ENCODE measurements at regions not wholly inside any gene's neighbourhood (a gene's known extent, or its start where the extent isn't known, plus 50 kb on each side); places are given as distances from the start of the nearest gene placed in this dataset.

GRCh38 chr15:93289941-93290617, 201.1 kb upstream of the RGMA start:
- no peaks in the 10 kb centered on the region for H3K4me1 ChIP-seq (ENCODE audit: control insufficient read depth in 3 of 3, insufficient read depth in 3 of 3, low read length in 3 of 3)

GRCh38 chr15:93288728-93289294, 199.8 kb upstream of the RGMA start:
- no peaks in the 10 kb centered on the region for H3K9me3 ChIP-seq (ENCODE audit: control insufficient read depth in 3 of 3, low read length in 3 of 3)
- H3K27me3 ChIP-seq (ENCODE audit: control insufficient read depth in 3 of 3, insufficient read depth in 3 of 3, low read length in 3 of 3), result no peaks in the 10 kb centered on the region
- no peaks in the 10 kb centered on the region for H3K4me1 ChIP-seq (ENCODE audit: control insufficient read depth in 3 of 3, insufficient read depth in 3 of 3, low read length in 3 of 3)
- H3K36me3 ChIP-seq (ENCODE audit: control insufficient read depth in 3 of 3, insufficient read depth in 3 of 3, low read length in 3 of 3), result no peaks in the 10 kb centered on the region
- H3K9ac ChIP-seq (ENCODE audit: low read depth in 1 of 3, low read length in 3 of 3), result no peak overlapping the region
- H3K4me3 ChIP-seq (ENCODE audit: low read length in 3 of 3), result no peak overlapping the region
- no peak overlapping the region for H3K27ac ChIP-seq (ENCODE audit: low read depth, low read length)

More at GRCh38 chr15:93289941-93290617, 201.1 kb upstream of the RGMA start:
- no peak overlapping the region for H3K9ac ChIP-seq (ENCODE audit: low read depth in 1 of 3, low read length in 3 of 3)
- H3K9me3 ChIP-seq (ENCODE audit: control insufficient read depth in 3 of 3, low read length in 3 of 3), result no peaks in the 10 kb centered on the region
- no peak overlapping the region for H3K4me3 ChIP-seq (ENCODE audit: low read length in 3 of 3)
- no peaks in the 10 kb centered on the region for H3K27me3 ChIP-seq (ENCODE audit: control insufficient read depth in 3 of 3, insufficient read depth in 3 of 3, low read length in 3 of 3)
- H3K27ac ChIP-seq (ENCODE audit: low read depth, low read length), result no peak overlapping the region
- no peaks in the 10 kb centered on the region for H3K36me3 ChIP-seq (ENCODE audit: control insufficient read depth in 3 of 3, insufficient read depth in 3 of 3, low read length in 3 of 3)

GRCh38 chr15:93286446-93286845, 197.4 kb upstream of the RGMA start:
- no peak overlapping the region for H3K4me3 ChIP-seq (ENCODE audit: low read length in 3 of 3)
- H3K9ac ChIP-seq (ENCODE audit: low read depth in 1 of 3, low read length in 3 of 3), result no peak overlapping the region
- H3K4me1 ChIP-seq (ENCODE audit: control insufficient read depth in 3 of 3, insufficient read depth in 3 of 3, low read length in 3 of 3), result no peaks in the 10 kb centered on the region
- H3K27ac ChIP-seq (ENCODE audit: low read depth, low read length), result no peak overlapping the region
- H3K9me3 ChIP-seq (ENCODE audit: control insufficient read depth in 3 of 3, low read length in 3 of 3), result no peaks in the 10 kb centered on the region
- no peaks in the 10 kb centered on the region for H3K27me3 ChIP-seq (ENCODE audit: control insufficient read depth in 3 of 3, insufficient read depth in 3 of 3, low read length in 3 of 3)
- H3K36me3 ChIP-seq (ENCODE audit: control insufficient read depth in 3 of 3, insufficient read depth in 3 of 3, low read length in 3 of 3), result no peaks in the 10 kb centered on the region

- Histone ChIP-seq H3K27ac (ENCODE audit: low read depth, low read length) (no peak overlapping the region), H3K4me3 (ENCODE audit: low read length in 3 of 3) (no peak overlapping the region), H3K4me1 (ENCODE audit: control insufficient read depth in 3 of 3, insufficient read depth in 3 of 3, low read length in 3 of 3) (peaks cover 4 to 6% (median 4%) of the 10 kb centered on the region in 3 donors), H3K9ac (ENCODE audit: low read depth in 1 of 3, low read length in 3 of 3) (no peak overlapping the region), H3K9me3 (ENCODE audit: control insufficient read depth in 3 of 3, low read length in 3 of 3) (no peaks in the 10 kb centered on the region), H3K27me3 (ENCODE audit: control insufficient read depth in 3 of 3, insufficient read depth in 3 of 3, low read length in 3 of 3) (no peaks in the 10 kb centered on the region), H3K36me3 (ENCODE audit: control insufficient read depth in 3 of 3, insufficient read depth in 3 of 3, low read length in 3 of 3) (no peaks in the 10 kb centered on the region)
These were observed 194.8 kb upstream of the RGMA start for GRCh38 chr15:93283854-93284253.

GRCh38 chr15:93282808-93283207, 193.8 kb upstream of the RGMA start:
- H3K36me3 ChIP-seq (ENCODE audit: control insufficient read depth in 3 of 3, insufficient read depth in 3 of 3, low read length in 3 of 3), result no peaks in the 10 kb centered on the region
- H3K27me3 ChIP-seq (ENCODE audit: control insufficient read depth in 3 of 3, insufficient read depth in 3 of 3, low read length in 3 of 3), result no peaks in the 10 kb centered on the region
- H3K9me3 ChIP-seq (ENCODE audit: control insufficient read depth in 3 of 3, low read length in 3 of 3), result no peaks in the 10 kb centered on the region
- H3K9ac ChIP-seq (ENCODE audit: low read depth in 1 of 3, low read length in 3 of 3), result no peak overlapping the region
- H3K27ac ChIP-seq (ENCODE audit: low read depth, low read length), result no peak overlapping the region
- H3K4me3 ChIP-seq (ENCODE audit: low read length in 3 of 3), result no peak overlapping the region
- H3K4me1 ChIP-seq (ENCODE audit: control insufficient read depth in 3 of 3, insufficient read depth in 3 of 3, low read length in 3 of 3), result peaks cover 4 to 11% (median 7%) of the 10 kb centered on the region in 3 donors

- no peaks in the 10 kb centered on the region for H3K27me3 ChIP-seq (ENCODE audit: control insufficient read depth in 3 of 3, insufficient read depth in 3 of 3, low read length in 3 of 3)
- no peak overlapping the region for H3K4me3 ChIP-seq (ENCODE audit: low read length in 3 of 3)
- no peaks in the 10 kb centered on the region for H3K9me3 ChIP-seq (ENCODE audit: control insufficient read depth in 3 of 3, low read length in 3 of 3)
- H3K9ac ChIP-seq (ENCODE audit: low read depth in 1 of 3, low read length in 3 of 3), result no peak overlapping the region
- H3K36me3 ChIP-seq (ENCODE audit: control insufficient read depth in 3 of 3, insufficient read depth in 3 of 3, low read length in 3 of 3), result no peaks in the 10 kb centered on the region
- no peak overlapping the region for H3K27ac ChIP-seq (ENCODE audit: low read depth, low read length)
- peaks cover 4 to 11% (median 7%) of the 10 kb centered on the region in 3 donors for H3K4me1 ChIP-seq (ENCODE audit: control insufficient read depth in 3 of 3, insufficient read depth in 3 of 3, low read length in 3 of 3)
These were observed 189.8 kb upstream of the RGMA start for GRCh38 chr15:93278783-93279182.

GRCh38 chr15:93278006-93278405, 189.0 kb upstream of the RGMA start:
- Histone ChIP-seq H3K4me3 (ENCODE audit: low read length in 3 of 3) (no peak overlapping the region), H3K9ac (ENCODE audit: low read depth in 1 of 3, low read length in 3 of 3) (no peak overlapping the region), H3K27ac (ENCODE audit: low read depth, low read length) (no peak overlapping the region), H3K4me1 (ENCODE audit: control insufficient read depth in 3 of 3, insufficient read depth in 3 of 3, low read length in 3 of 3) (peaks cover 4 to 11% (median 7%) of the 10 kb centered on the region in 3 donors), H3K9me3 (ENCODE audit: control insufficient read depth in 3 of 3, low read length in 3 of 3) (no peaks in the 10 kb centered on the region), H3K36me3 (ENCODE audit: control insufficient read depth in 3 of 3, insufficient read depth in 3 of 3, low read length in 3 of 3) (no peaks in the 10 kb centered on the region), H3K27me3 (ENCODE audit: control insufficient read depth in 3 of 3, insufficient read depth in 3 of 3, low read length in 3 of 3) (no peaks in the 10 kb centered on the region)

GRCh38 chr15:93274257-93274656, 185.2 kb upstream of the RGMA start:
- peaks cover 0 to 7% (median 5%) of the 10 kb centered on the region in 3 donors for H3K9me3 ChIP-seq (ENCODE audit: control insufficient read depth in 3 of 3, low read length in 3 of 3)
- no peak overlapping the region for H3K4me3 ChIP-seq (ENCODE audit: low read length in 3 of 3)
- H3K4me1 ChIP-seq (ENCODE audit: control insufficient read depth in 3 of 3, insufficient read depth in 3 of 3, low read length in 3 of 3), result peaks cover 0 to 5% (median 3%) of the 10 kb centered on the region in 3 donors
- H3K27me3 ChIP-seq (ENCODE audit: control insufficient read depth in 3 of 3, insufficient read depth in 3 of 3, low read length in 3 of 3), result no peaks in the 10 kb centered on the region
- peaks cover 0 to 4% (median 0%) of the 10 kb centered on the region in 3 donors for H3K36me3 ChIP-seq (ENCODE audit: control insufficient read depth in 3 of 3, insufficient read depth in 3 of 3, low read length in 3 of 3)
- H3K27ac ChIP-seq (ENCODE audit: low read depth, low read length), result no peak overlapping the region
- no peak overlapping the region for H3K9ac ChIP-seq (ENCODE audit: low read depth in 1 of 3, low read length in 3 of 3)

- H3K9me3 ChIP-seq (ENCODE audit: control insufficient read depth in 3 of 3, low read length in 3 of 3), result peaks cover 0 to 7% (median 5%) of the 10 kb centered on the region in 3 donors
- no peaks in the 10 kb centered on the region for H3K27me3 ChIP-seq (ENCODE audit: control insufficient read depth in 3 of 3, insufficient read depth in 3 of 3, low read length in 3 of 3)
- H3K36me3 ChIP-seq (ENCODE audit: control insufficient read depth in 3 of 3, insufficient read depth in 3 of 3, low read length in 3 of 3), result peaks cover 0 to 4% (median 0%) of the 10 kb centered on the region in 3 donors
- H3K4me3 ChIP-seq (ENCODE audit: low read length in 3 of 3), result no peak overlapping the region
- no peaks in the 10 kb centered on the region for H3K4me1 ChIP-seq (ENCODE audit: control insufficient read depth in 3 of 3, insufficient read depth in 3 of 3, low read length in 3 of 3)
- H3K9ac ChIP-seq (ENCODE audit: low read depth in 1 of 3, low read length in 3 of 3), result no peak overlapping the region
- no peak overlapping the region for H3K27ac ChIP-seq (ENCODE audit: low read depth, low read length)
These were observed 182.9 kb upstream of the RGMA start for GRCh38 chr15:93271871-93272270.

- H3K36me3 ChIP-seq (ENCODE audit: control insufficient read depth in 3 of 3, insufficient read depth in 3 of 3, low read length in 3 of 3), result peaks cover 0 to 4% (median 0%) of the 10 kb centered on the region in 3 donors
- no peaks in the 10 kb centered on the region for H3K27me3 ChIP-seq (ENCODE audit: control insufficient read depth in 3 of 3, insufficient read depth in 3 of 3, low read length in 3 of 3)
- no peak overlapping the region for H3K27ac ChIP-seq (ENCODE audit: low read depth, low read length)
- H3K4me1 ChIP-seq (ENCODE audit: control insufficient read depth in 3 of 3, insufficient read depth in 3 of 3, low read length in 3 of 3), result no peaks in the 10 kb centered on the region
- peaks cover 0 to 7% (median 5%) of the 10 kb centered on the region in 3 donors for H3K9me3 ChIP-seq (ENCODE audit: control insufficient read depth in 3 of 3, low read length in 3 of 3)
- H3K4me3 ChIP-seq (ENCODE audit: low read length in 3 of 3), result no peak overlapping the region
- no peak overlapping the region for H3K9ac ChIP-seq (ENCODE audit: low read depth in 1 of 3, low read length in 3 of 3)
These were observed 182.0 kb upstream of the RGMA start for GRCh38 chr15:93270937-93271467.

All from skeletal muscle tissue (tissue), 3 donors.